ENCODE measurements at regions not wholly inside any gene's neighbourhood (a gene's known extent, or its start where the extent isn't known, plus 50 kb on each side); places are given as distances from the start of the nearest gene placed in this dataset.

- H3K9me3 Mint-ChIP-seq (ENCODE audit: unreplicated experiment) = no peaks in the 10 kb centered on the region
- H3K4me3 Mint-ChIP-seq (ENCODE audit: unreplicated experiment) = no peak overlapping the region
- ChIA-PET CTCF (no interaction called here), POLR2A (interaction anchor here (1.0 kb wide), 1 partner anchor 21 kb away, joined by 3 read pairs; no protein-coding TSS in a partner anchor)
- H3K4me1 Mint-ChIP-seq (ENCODE audit: insufficient read depth, unreplicated experiment) = no peaks in the 10 kb centered on the region
- H3K27me3 Mint-ChIP-seq (ENCODE audit: insufficient read depth, unreplicated experiment) = no peaks in the 10 kb centered on the region
- no TSS peak for BruUV-seq (replicated peaks)
- DNase-seq (ENCODE audit: unreplicated experiment) = peak; percentile 52
- H3K36me3 Mint-ChIP-seq (ENCODE audit: insufficient read depth, unreplicated experiment) = no peaks in the 10 kb centered on the region
- intact Hi-C loops (cut with micrococcal nuclease) = no loop called here
- no peak for TF ChIP-seq CTCF (IDR thresholded peaks at IDR 0.05; ENCODE audit: unreplicated experiment)
- H3K27ac Mint-ChIP-seq (ENCODE audit: low read depth, unreplicated experiment) = no peak overlapping the region
These were observed 910.1 kb downstream of the MCTP2 start for GRCh38 chr15:95141486-95141885.

DNA sequence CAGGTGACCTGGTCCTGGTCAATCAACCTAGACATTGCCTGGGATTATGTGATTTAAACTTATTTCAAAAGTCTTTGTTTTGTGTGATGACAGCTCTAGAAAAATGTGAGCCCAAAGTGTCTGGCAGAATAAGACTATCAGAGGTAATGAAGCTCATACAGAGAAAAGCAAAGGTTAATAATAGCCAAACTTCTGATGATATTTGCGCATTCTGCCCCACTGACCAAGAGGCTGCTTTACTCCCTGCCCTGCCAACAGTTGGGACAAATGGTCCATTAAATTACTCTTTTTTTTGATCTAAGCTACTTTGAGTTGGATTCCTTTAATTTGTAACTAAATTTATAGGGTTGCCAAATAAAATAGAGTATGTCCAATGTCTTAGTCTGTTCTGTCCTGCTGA is 911.2 kb downstream of the MCTP2 start:
- H3K27ac Mint-ChIP-seq (ENCODE audit: low read depth, unreplicated experiment) = no peak overlapping the region
- intact Hi-C loops (cut with micrococcal nuclease) = no loop called here
- ChIA-PET POLR2A (no interaction called here), CTCF (interaction anchor here (0.6 kb wide), 1 partner anchor 93 kb away, joined by 3 read pairs; no protein-coding TSS in a partner anchor)
- no peak for TF ChIP-seq CTCF (IDR thresholded peaks at IDR 0.05; ENCODE audit: unreplicated experiment)
- no peaks in the 10 kb centered on the region for H3K27me3 Mint-ChIP-seq (ENCODE audit: insufficient read depth, unreplicated experiment)
- no TSS peak for BruUV-seq (replicated peaks)
- H3K4me3 Mint-ChIP-seq (ENCODE audit: unreplicated experiment) = no peak overlapping the region
- no peaks in the 10 kb centered on the region for H3K4me1 Mint-ChIP-seq (ENCODE audit: insufficient read depth, unreplicated experiment)
- no peak for DNase-seq (ENCODE audit: unreplicated experiment)
- no peaks in the 10 kb centered on the region for H3K36me3 Mint-ChIP-seq (ENCODE audit: insufficient read depth, unreplicated experiment)
- H3K9me3 Mint-ChIP-seq (ENCODE audit: unreplicated experiment) = no peaks in the 10 kb centered on the region

DNA sequence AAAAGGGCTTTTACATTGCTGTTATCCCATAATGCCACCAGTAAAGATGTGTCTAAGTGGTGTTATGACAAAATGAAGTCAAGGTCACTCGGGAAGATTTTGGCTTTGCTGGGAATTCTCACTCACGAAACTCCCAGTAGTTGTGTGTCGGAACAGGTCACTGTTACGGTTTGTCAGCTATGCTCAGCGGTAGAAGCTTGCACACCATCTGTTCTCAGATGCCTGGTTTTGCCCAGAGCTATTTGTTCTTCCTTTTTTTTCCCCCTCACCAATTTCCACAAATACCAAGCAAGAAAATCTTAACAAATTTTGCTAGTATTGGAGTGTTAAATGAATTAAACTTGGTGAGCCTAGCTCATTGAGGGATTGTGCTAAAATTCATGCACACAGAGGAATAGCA is 915.1 kb downstream of the MCTP2 start:
- Mint-ChIP-seq H3K9me3 (ENCODE audit: unreplicated experiment) (no peaks in the 10 kb centered on the region), H3K36me3 (ENCODE audit: insufficient read depth, unreplicated experiment) (no peaks in the 10 kb centered on the region), H3K4me3 (ENCODE audit: unreplicated experiment) (no peak overlapping the region), H3K4me1 (ENCODE audit: insufficient read depth, unreplicated experiment) (no peaks in the 10 kb centered on the region), H3K27ac (ENCODE audit: low read depth, unreplicated experiment) (no peak overlapping the region), H3K27me3 (ENCODE audit: insufficient read depth, unreplicated experiment) (no peaks in the 10 kb centered on the region)
- intact Hi-C loops (cut with micrococcal nuclease) = no loop called here
- ChIA-PET CTCF (no interaction called here), POLR2A (no interaction called here)
- no TSS peak for BruUV-seq (replicated peaks)
- no peak for TF ChIP-seq CTCF (IDR thresholded peaks at IDR 0.05; ENCODE audit: unreplicated experiment)
- no peak for DNase-seq (ENCODE audit: unreplicated experiment)

DNA sequence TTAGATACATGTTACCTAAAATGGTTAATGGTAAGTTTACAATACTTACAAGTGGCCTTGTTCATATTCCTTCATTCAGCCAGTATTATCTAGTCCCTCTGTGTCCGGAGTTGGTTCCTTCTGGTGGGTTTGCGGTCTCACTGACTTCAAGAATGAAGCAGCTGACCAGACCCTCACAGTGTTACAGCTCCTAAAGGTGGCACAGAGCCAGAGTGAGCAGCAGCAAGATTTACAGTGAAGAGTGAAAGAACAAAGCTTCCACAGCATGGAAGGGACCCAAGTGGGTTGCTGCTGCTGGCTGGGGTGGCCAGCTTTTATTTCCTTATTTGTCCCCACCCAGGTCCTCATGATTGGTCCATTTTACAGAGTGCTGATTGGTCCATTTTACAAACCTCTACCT is 916.8 kb downstream of the MCTP2 start:
- Mint-ChIP-seq H3K4me1 (ENCODE audit: insufficient read depth, unreplicated experiment) (no peaks in the 10 kb centered on the region), H3K27me3 (ENCODE audit: insufficient read depth, unreplicated experiment) (no peaks in the 10 kb centered on the region), H3K36me3 (ENCODE audit: insufficient read depth, unreplicated experiment) (no peaks in the 10 kb centered on the region), H3K4me3 (ENCODE audit: unreplicated experiment) (no peak overlapping the region), H3K9me3 (ENCODE audit: unreplicated experiment) (no peaks in the 10 kb centered on the region), H3K27ac (ENCODE audit: low read depth, unreplicated experiment) (no peak overlapping the region)
- intact Hi-C loops (cut with micrococcal nuclease) = no loop called here
- CTCF ChIA-PET = interaction anchor here (0.6 to 0.7 kb wide), 2 partner anchors 85 to 235 kb away, joined by 3 to 4 read pairs; no protein-coding TSS in a partner anchor
- no peak for DNase-seq (ENCODE audit: unreplicated experiment)
- POLR2A ChIA-PET = no interaction called here
- BruUV-seq (replicated peaks) = no TSS peak
- TF ChIP-seq CTCF (IDR thresholded peaks at IDR 0.05; ENCODE audit: unreplicated experiment) = no peak

All from MCF 10A (cell line).